ENCODE measurements at regions not wholly inside any gene's neighbourhood (a gene's known extent, or its start where the extent isn't known, plus 50 kb on each side); places are given as distances from the start of the nearest gene placed in this dataset.

GRCh38 chr2:155836439-155836838, 496.1 kb downstream of the NR4A2 start:
- Histone ChIP-seq H4K91ac (ENCODE audit: low read depth, low read length, poor library complexity) (no peak overlapping the region), H4K8ac (ENCODE audit: low read depth, low read length) (no peak overlapping the region), H3K36me3 (replicated peaks in 1 of 2; ENCODE audit: control insufficient read depth in 2 of 2, insufficient read depth in 2 of 2, low read length in 2 of 2) (no peaks in the 10 kb centered on the region), H3K4ac (ENCODE audit: low read length) (no peak overlapping the region), H2BK12ac (ENCODE audit: low read length) (no peak overlapping the region), H3K27ac (replicated peaks; ENCODE audit: low read length) (no peak overlapping the region), H2AK5ac (ENCODE audit: low read depth, low read length) (no peak overlapping the region), H3K18ac (ENCODE audit: low read length) (no peak overlapping the region), H3K4me2 (ENCODE audit: insufficient read depth, low read length, poor library complexity, severe bottlenecking) (no peak overlapping the region), H3K9ac (ENCODE audit: low read depth, low read length, poor library complexity) (no peak overlapping the region), H3K14ac (ENCODE audit: low read length) (no peak overlapping the region), H3K4me1 (ENCODE audit: control insufficient read depth in 2 of 2, insufficient read depth in 1 of 2, low read depth in 1 of 2, low read length in 2 of 2) (no peaks in the 10 kb centered on the region), H3K4me3 (ENCODE audit: low read length in 2 of 2) (no peak overlapping the region), H2BK5ac (ENCODE audit: low read length) (no peak overlapping the region), H3K9me3 (replicated peaks in 1 of 2; ENCODE audit: control insufficient read depth in 2 of 2, insufficient read depth in 1 of 2, low read depth in 1 of 2, low read length in 2 of 2) (no peaks in the 10 kb centered on the region), H2BK120ac (ENCODE audit: low read depth, low read length) (no peak overlapping the region), H3K23ac (ENCODE audit: low read depth, low read length, poor library complexity) (no peak overlapping the region), H2BK15ac (ENCODE audit: low read length) (no peak overlapping the region), H2AFZ (ENCODE audit: low read length) (no peak overlapping the region), H3K27me3 (ENCODE audit: control insufficient read depth in 3 of 3, insufficient read depth in 3 of 3, low read depth in 1 of 3, low read length in 3 of 3) (no peaks in the 10 kb centered on the region), H3K79me1 (ENCODE audit: low read depth, low read length) (no peaks in the 10 kb centered on the region)
- no peak for DNase-seq (ENCODE audit: low spot score)
- no CpG with 5 or more reads among the region's 1 CpG for WGBS, 2 donors (ENCODE audit: extremely low coverage in 2 of 2, insufficient read length in 2 of 2, insufficient replicate concordance in 1 of 2)

- H3K27ac ChIP-seq (replicated peaks; ENCODE audit: low read length): no peak overlapping the region
- no peaks in the 10 kb centered on the region for H3K79me1 ChIP-seq (ENCODE audit: low read depth, low read length)
- no peak overlapping the region for H2AK5ac ChIP-seq (ENCODE audit: low read depth, low read length)
- H4K8ac ChIP-seq (ENCODE audit: low read depth, low read length): no peak overlapping the region
- no peaks in the 10 kb centered on the region for H3K4me1 ChIP-seq (ENCODE audit: control insufficient read depth in 2 of 2, insufficient read depth in 1 of 2, low read depth in 1 of 2, low read length in 2 of 2)
- no peak overlapping the region for H3K14ac ChIP-seq (ENCODE audit: low read length)
- H2AFZ ChIP-seq (ENCODE audit: low read length): no peak overlapping the region
- no peak overlapping the region for H4K91ac ChIP-seq (ENCODE audit: low read depth, low read length, poor library complexity)
- no peak overlapping the region for H2BK12ac ChIP-seq (ENCODE audit: low read length)
- H2BK15ac ChIP-seq (ENCODE audit: low read length): no peak overlapping the region
- no peak for DNase-seq (ENCODE audit: low spot score)
- no peak overlapping the region for H3K4me3 ChIP-seq (ENCODE audit: low read length in 2 of 2)
- H3K9ac ChIP-seq (ENCODE audit: low read depth, low read length, poor library complexity): no peak overlapping the region
- no peak overlapping the region for H3K4ac ChIP-seq (ENCODE audit: low read length)
- no peak overlapping the region for H3K18ac ChIP-seq (ENCODE audit: low read length)
- H3K4me2 ChIP-seq (ENCODE audit: insufficient read depth, low read length, poor library complexity, severe bottlenecking): no peak overlapping the region
- H3K27me3 ChIP-seq (ENCODE audit: control insufficient read depth in 3 of 3, insufficient read depth in 3 of 3, low read depth in 1 of 3, low read length in 3 of 3): no peaks in the 10 kb centered on the region
- H2BK120ac ChIP-seq (ENCODE audit: low read depth, low read length): no peak overlapping the region
- H3K9me3 ChIP-seq (replicated peaks in 1 of 2; ENCODE audit: control insufficient read depth in 2 of 2, insufficient read depth in 1 of 2, low read depth in 1 of 2, low read length in 2 of 2): no peaks in the 10 kb centered on the region
- no peak overlapping the region for H2BK5ac ChIP-seq (ENCODE audit: low read length)
- no peaks in the 10 kb centered on the region for H3K36me3 ChIP-seq (replicated peaks in 1 of 2; ENCODE audit: control insufficient read depth in 2 of 2, insufficient read depth in 2 of 2, low read length in 2 of 2)
- WGBS, 2 donors (ENCODE audit: extremely low coverage in 2 of 2, insufficient read length in 2 of 2, insufficient replicate concordance in 1 of 2): no CpG with 5 or more reads among the region's 4 CpGs
- no peak overlapping the region for H3K23ac ChIP-seq (ENCODE audit: low read depth, low read length, poor library complexity)
These were observed 501.5 kb downstream of the NR4A2 start for GRCh38 chr2:155830817-155831579.

- Histone ChIP-seq H4K8ac (ENCODE audit: low read depth, low read length) (no peak overlapping the region), H3K18ac (ENCODE audit: low read length) (no peak overlapping the region), H2BK12ac (ENCODE audit: low read length) (no peak overlapping the region), H2AFZ (ENCODE audit: low read length) (no peak overlapping the region), H2BK5ac (ENCODE audit: low read length) (no peak overlapping the region), H3K4me3 (ENCODE audit: low read length in 2 of 2) (no peak overlapping the region), H3K4ac (ENCODE audit: low read length) (no peak overlapping the region), H3K9me3 (replicated peaks in 1 of 2; ENCODE audit: control insufficient read depth in 2 of 2, insufficient read depth in 1 of 2, low read depth in 1 of 2, low read length in 2 of 2) (no peaks in the 10 kb centered on the region), H3K27ac (replicated peaks; ENCODE audit: low read length) (no peak overlapping the region), H3K79me1 (ENCODE audit: low read depth, low read length) (no peaks in the 10 kb centered on the region), H2AK5ac (ENCODE audit: low read depth, low read length) (no peak overlapping the region), H3K9ac (ENCODE audit: low read depth, low read length, poor library complexity) (no peak overlapping the region), H2BK120ac (ENCODE audit: low read depth, low read length) (no peak overlapping the region), H4K91ac (ENCODE audit: low read depth, low read length, poor library complexity) (no peak overlapping the region), H3K36me3 (replicated peaks in 1 of 2; ENCODE audit: control insufficient read depth in 2 of 2, insufficient read depth in 2 of 2, low read length in 2 of 2) (no peaks in the 10 kb centered on the region), H3K4me1 (ENCODE audit: control insufficient read depth in 2 of 2, insufficient read depth in 1 of 2, low read depth in 1 of 2, low read length in 2 of 2) (no peaks in the 10 kb centered on the region), H3K14ac (ENCODE audit: low read length) (no peak overlapping the region), H2BK15ac (ENCODE audit: low read length) (no peak overlapping the region), H3K27me3 (ENCODE audit: control insufficient read depth in 3 of 3, insufficient read depth in 3 of 3, low read depth in 1 of 3, low read length in 3 of 3) (no peaks in the 10 kb centered on the region), H3K23ac (ENCODE audit: low read depth, low read length, poor library complexity) (no peak overlapping the region), H3K4me2 (ENCODE audit: insufficient read depth, low read length, poor library complexity, severe bottlenecking) (no peak overlapping the region)
- no peak for DNase-seq (ENCODE audit: low spot score)
- no CpG with 5 or more reads among the region's 5 CpGs for WGBS, 2 donors (ENCODE audit: extremely low coverage in 2 of 2, insufficient read length in 2 of 2, insufficient replicate concordance in 1 of 2)
These were observed 502.2 kb downstream of the NR4A2 start for GRCh38 chr2:155830351-155830750.

DNA sequence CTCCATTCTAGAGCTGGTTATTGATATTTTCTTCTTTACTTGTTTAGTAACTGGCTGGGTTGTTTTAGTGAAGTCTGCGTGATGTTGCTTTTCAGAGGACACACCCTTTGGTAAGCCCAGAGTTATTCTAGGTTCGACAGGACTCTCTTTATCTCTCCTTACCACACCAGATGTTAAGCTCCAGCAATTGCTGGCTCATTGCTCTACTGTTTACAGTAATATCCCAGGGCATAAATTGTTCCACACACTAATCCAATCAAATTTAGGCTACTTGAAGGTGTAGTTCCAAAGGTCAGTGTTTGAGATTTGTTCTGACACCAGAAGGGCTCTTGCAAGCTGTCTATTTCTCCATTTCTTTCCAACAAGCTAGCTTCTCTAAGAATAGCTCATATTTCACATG, 506.6 kb downstream of the NR4A2 start:
- Histone ChIP-seq H3K9ac (ENCODE audit: low read depth, low read length, poor library complexity) (no peak overlapping the region), H2BK15ac (ENCODE audit: low read length) (no peak overlapping the region), H3K36me3 (replicated peaks in 1 of 2; ENCODE audit: control insufficient read depth in 2 of 2, insufficient read depth in 2 of 2, low read length in 2 of 2) (no peaks in the 10 kb centered on the region), H3K27ac (replicated peaks; ENCODE audit: low read length) (no peak overlapping the region), H3K4me2 (ENCODE audit: insufficient read depth, low read length, poor library complexity, severe bottlenecking) (no peak overlapping the region), H3K9me3 (replicated peaks in 1 of 2; ENCODE audit: control insufficient read depth in 2 of 2, insufficient read depth in 1 of 2, low read depth in 1 of 2, low read length in 2 of 2) (no peaks in the 10 kb centered on the region), H4K8ac (ENCODE audit: low read depth, low read length) (no peak overlapping the region), H4K91ac (ENCODE audit: low read depth, low read length, poor library complexity) (no peak overlapping the region), H3K14ac (ENCODE audit: low read length) (no peak overlapping the region), H2BK5ac (ENCODE audit: low read length) (no peak overlapping the region), H3K4me3 (ENCODE audit: low read length in 2 of 2) (no peak overlapping the region), H2AK5ac (ENCODE audit: low read depth, low read length) (no peak overlapping the region), H3K18ac (ENCODE audit: low read length) (no peak overlapping the region), H3K4ac (ENCODE audit: low read length) (no peak overlapping the region), H2AFZ (ENCODE audit: low read length) (no peak overlapping the region), H2BK12ac (ENCODE audit: low read length) (no peak overlapping the region), H3K27me3 (ENCODE audit: control insufficient read depth in 3 of 3, insufficient read depth in 3 of 3, low read depth in 1 of 3, low read length in 3 of 3) (no peaks in the 10 kb centered on the region), H3K79me1 (ENCODE audit: low read depth, low read length) (no peaks in the 10 kb centered on the region), H2BK120ac (ENCODE audit: low read depth, low read length) (no peak overlapping the region), H3K23ac (ENCODE audit: low read depth, low read length, poor library complexity) (no peak overlapping the region), H3K4me1 (ENCODE audit: control insufficient read depth in 2 of 2, insufficient read depth in 1 of 2, low read depth in 1 of 2, low read length in 2 of 2) (no peaks in the 10 kb centered on the region)
- no peak for DNase-seq (ENCODE audit: low spot score)
- WGBS, 2 donors (ENCODE audit: extremely low coverage in 2 of 2, insufficient read length in 2 of 2, insufficient replicate concordance in 1 of 2): no CpG with 5 or more reads among the region's 2 CpGs

Data from neuronal stem cell (in vitro differentiated cells).